Right lobe of liver (tissue), 4 donors: ENCODE measurements at regions not wholly inside any gene's neighbourhood (a gene's known extent, or its start where the extent isn't known, plus 50 kb on each side); places are given as distances from the start of the nearest gene placed in this dataset.

ENCODE experiments used
- POLR2A ChIP-seq: fragments of 450-650 bp; IDR thresholded peaks from one replicate; pipeline ENCODE4 v1.6.1; 2017; ENCODE audit warnings: antibody characterized with exemption, mild to moderate bottlenecking
- TF ChIP-seq, protein P1 (sequence below), 4 donors: fragments of 200-600 bp in 3 of 4; fragments of 450-650 bp in 1 of 4; IDR thresholded peaks; one replicate each; pipeline versions ENCODE4 v1.5.1 to v1.8.0; 2016 to 2022; ENCODE audit warnings: antibody characterized with exemption in 4 of 4, mild to moderate bottlenecking in 2 of 4
- donor health status: DM: no; HTN: no; CAD: no.
- donor health status: DM: no; HTN: no; CAD: no.
- donor health status: DM: no; HTN: yes; CAD: no.

DNA sequence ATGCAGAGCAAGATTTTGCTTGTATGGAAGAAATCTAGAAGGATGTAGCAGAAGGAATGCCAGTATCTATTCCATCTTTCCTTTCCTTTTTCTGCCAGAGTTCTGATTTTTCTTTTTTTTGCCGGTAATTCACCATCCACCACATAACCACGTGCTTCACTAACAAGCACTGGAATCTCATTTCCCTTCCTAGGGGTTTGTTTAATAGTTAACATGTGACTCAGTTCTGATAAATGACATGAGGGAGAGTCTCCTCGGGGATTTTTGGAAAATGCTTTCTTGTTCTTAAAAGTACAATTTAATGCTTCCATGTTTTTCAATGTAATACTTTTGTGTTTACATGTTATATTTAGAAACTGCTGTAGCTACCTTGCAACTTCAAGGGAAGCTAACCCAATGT is 590.2 kb downstream of the SH2D4B start:
- TF ChIP-seq, protein P1, sequence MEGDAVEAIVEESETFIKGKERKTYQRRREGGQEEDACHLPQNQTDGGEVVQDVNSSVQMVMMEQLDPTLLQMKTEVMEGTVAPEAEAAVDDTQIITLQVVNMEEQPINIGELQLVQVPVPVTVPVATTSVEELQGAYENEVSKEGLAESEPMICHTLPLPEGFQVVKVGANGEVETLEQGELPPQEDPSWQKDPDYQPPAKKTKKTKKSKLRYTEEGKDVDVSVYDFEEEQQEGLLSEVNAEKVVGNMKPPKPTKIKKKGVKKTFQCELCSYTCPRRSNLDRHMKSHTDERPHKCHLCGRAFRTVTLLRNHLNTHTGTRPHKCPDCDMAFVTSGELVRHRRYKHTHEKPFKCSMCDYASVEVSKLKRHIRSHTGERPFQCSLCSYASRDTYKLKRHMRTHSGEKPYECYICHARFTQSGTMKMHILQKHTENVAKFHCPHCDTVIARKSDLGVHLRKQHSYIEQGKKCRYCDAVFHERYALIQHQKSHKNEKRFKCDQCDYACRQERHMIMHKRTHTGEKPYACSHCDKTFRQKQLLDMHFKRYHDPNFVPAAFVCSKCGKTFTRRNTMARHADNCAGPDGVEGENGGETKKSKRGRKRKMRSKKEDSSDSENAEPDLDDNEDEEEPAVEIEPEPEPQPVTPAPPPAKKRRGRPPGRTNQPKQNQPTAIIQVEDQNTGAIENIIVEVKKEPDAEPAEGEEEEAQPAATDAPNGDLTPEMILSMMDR (IDR thresholded peaks at IDR 0.05), result no peak
- no peak for TF ChIP-seq POLR2A
